ENCODE measurements at regions not wholly inside any gene's neighbourhood (a gene's known extent, or its start where the extent isn't known, plus 50 kb on each side); places are given as distances from the start of the nearest gene placed in this dataset.

DNA sequence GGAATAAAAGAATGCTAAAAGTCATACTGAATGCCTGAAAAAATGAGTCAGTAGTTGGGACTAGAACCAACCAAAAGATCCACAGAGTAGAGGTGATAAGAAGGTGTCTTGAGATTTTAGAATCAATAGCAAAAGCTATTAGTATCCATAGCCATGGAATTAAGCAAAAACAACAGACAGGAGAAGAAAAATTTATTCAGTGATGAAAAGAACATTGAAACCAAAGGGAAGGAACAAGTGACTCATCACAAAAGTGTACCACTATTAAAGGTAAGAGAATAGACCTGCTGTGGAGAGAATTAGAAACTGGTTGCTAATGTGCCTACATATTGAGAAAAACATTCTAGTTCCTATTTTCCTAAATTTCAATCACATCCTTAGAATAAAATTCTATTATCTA is 182.0 kb upstream of the NEIL3 start:
- Histone ChIP-seq H3K36me3 (ENCODE audit: control insufficient read depth, insufficient read depth, low read length) (no peaks in the 10 kb centered on the region), H3K9me3 (ENCODE audit: control insufficient read depth, insufficient read depth, low read length) (peaks cover 10% of the 10 kb centered on the region), H3K4me1 (ENCODE audit: control insufficient read depth, insufficient read depth, low read length) (no peaks in the 10 kb centered on the region), H3K27me3 (ENCODE audit: control insufficient read depth, insufficient read depth, low read length) (no peaks in the 10 kb centered on the region), H3K4me3 (ENCODE audit: low read length) (no peak overlapping the region), H3K27ac (ENCODE audit: low read length) (no peak overlapping the region)
- Mint-ChIP-seq H3K27me3 (ENCODE audit: low read depth in 2 of 2) (no peaks in the 10 kb centered on the region), H3K4me3 (no peak overlapping the region), H3K9me3 (peaks cover 21 to 22% of the 10 kb centered on the region in 2 donors), H3K36me3 (peaks cover 7% of the 10 kb centered on the region), H3K4me1 (no peaks in the 10 kb centered on the region), H3K27ac (no peak overlapping the region)
- DNase-seq, result no peak
- TF ChIP-seq, protein P1, sequence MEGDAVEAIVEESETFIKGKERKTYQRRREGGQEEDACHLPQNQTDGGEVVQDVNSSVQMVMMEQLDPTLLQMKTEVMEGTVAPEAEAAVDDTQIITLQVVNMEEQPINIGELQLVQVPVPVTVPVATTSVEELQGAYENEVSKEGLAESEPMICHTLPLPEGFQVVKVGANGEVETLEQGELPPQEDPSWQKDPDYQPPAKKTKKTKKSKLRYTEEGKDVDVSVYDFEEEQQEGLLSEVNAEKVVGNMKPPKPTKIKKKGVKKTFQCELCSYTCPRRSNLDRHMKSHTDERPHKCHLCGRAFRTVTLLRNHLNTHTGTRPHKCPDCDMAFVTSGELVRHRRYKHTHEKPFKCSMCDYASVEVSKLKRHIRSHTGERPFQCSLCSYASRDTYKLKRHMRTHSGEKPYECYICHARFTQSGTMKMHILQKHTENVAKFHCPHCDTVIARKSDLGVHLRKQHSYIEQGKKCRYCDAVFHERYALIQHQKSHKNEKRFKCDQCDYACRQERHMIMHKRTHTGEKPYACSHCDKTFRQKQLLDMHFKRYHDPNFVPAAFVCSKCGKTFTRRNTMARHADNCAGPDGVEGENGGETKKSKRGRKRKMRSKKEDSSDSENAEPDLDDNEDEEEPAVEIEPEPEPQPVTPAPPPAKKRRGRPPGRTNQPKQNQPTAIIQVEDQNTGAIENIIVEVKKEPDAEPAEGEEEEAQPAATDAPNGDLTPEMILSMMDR (IDR thresholded peaks at IDR 0.05), result no peak
- no peak for ATAC-seq
- intact Hi-C loops (cut with micrococcal nuclease), result no loop called here

DNA sequence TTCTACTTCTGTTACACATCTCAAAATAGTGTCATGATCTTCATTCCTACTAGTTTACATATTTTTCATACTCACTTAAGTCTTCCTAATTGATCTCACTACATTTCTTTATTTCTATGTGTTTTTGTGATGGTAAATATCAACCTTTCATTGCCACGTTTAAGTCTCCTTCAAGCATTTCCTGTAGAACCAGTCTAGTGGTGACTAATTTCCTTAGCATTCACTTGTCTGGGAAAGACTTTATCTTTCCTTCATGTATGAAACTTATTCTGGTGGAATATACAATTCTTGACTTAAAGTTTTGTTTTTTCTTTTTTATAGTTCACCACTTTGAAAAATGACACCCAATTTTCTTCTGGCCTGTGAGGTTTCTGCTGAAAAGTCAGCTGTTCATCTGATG is 181.4 kb upstream of the NEIL3 start:
- no peaks in the 10 kb centered on the region for H3K4me1 Mint-ChIP-seq
- Histone ChIP-seq H3K27me3 (ENCODE audit: control insufficient read depth, insufficient read depth, low read length) (no peaks in the 10 kb centered on the region), H3K4me1 (ENCODE audit: control insufficient read depth, insufficient read depth, low read length) (no peaks in the 10 kb centered on the region), H3K36me3 (ENCODE audit: control insufficient read depth, insufficient read depth, low read length) (no peaks in the 10 kb centered on the region), H3K9me3 (ENCODE audit: control insufficient read depth, insufficient read depth, low read length) (peaks cover 10% of the 10 kb centered on the region), H3K4me3 (ENCODE audit: low read length) (no peak overlapping the region), H3K27ac (ENCODE audit: low read length) (no peak overlapping the region)
- H3K27ac Mint-ChIP-seq, result no peak overlapping the region
- WGBS (ENCODE audit: insufficient coverage), result no CpG with 5 or more reads among the region's 1 CpG
- intact Hi-C loops (cut with micrococcal nuclease), result no loop called here
- no peak for DNase-seq
- TF ChIP-seq, protein P1 (IDR thresholded peaks at IDR 0.05), result no peak
- peaks cover 7% of the 10 kb centered on the region for H3K36me3 Mint-ChIP-seq
- H3K4me3 Mint-ChIP-seq, result no peak overlapping the region
- no peak for ATAC-seq
- H3K27me3 Mint-ChIP-seq (ENCODE audit: low read depth in 2 of 2), result no peaks in the 10 kb centered on the region
- H3K9me3 Mint-ChIP-seq, result peaks cover 21 to 22% of the 10 kb centered on the region in 2 donors

DNA sequence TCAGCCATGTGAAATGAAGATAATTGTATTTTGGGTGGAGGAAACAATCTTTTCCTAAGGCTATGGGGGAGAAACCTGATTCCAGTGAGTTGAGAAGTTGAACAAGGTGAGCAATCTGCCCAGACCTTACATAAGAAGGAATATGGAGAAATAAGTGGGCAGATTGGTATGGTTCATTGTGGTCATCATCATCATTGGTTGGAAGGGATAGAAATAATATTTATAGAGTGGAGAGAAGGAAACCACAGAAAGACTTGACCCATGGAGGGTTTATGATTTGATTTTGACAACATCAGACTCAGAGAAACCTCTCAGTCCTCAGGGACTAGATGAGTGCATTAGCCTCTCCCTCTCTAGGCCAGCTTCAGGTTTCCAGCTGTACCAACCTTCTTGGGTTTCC is 177.9 kb upstream of the NEIL3 start:
- peaks cover 21 to 23% of the 10 kb centered on the region in 2 donors for H3K9me3 Mint-ChIP-seq
- H3K36me3 Mint-ChIP-seq, result peaks cover 7% of the 10 kb centered on the region
- TF ChIP-seq, protein P1 (IDR thresholded peaks at IDR 0.05), result no peak
- Histone ChIP-seq H3K27ac (ENCODE audit: low read length) (no peak overlapping the region), H3K36me3 (ENCODE audit: control insufficient read depth, insufficient read depth, low read length) (no peaks in the 10 kb centered on the region), H3K4me1 (ENCODE audit: control insufficient read depth, insufficient read depth, low read length) (no peaks in the 10 kb centered on the region), H3K4me3 (ENCODE audit: low read length) (no peak overlapping the region), H3K9me3 (ENCODE audit: control insufficient read depth, insufficient read depth, low read length) (peaks cover 10% of the 10 kb centered on the region), H3K27me3 (ENCODE audit: control insufficient read depth, insufficient read depth, low read length) (no peaks in the 10 kb centered on the region)
- DNase-seq (no peak), ATAC-seq (no peak)
- H3K4me1 Mint-ChIP-seq, result no peaks in the 10 kb centered on the region
- no peak overlapping the region for H3K4me3 Mint-ChIP-seq
- H3K27ac Mint-ChIP-seq, result no peak overlapping the region
- intact Hi-C loops (cut with micrococcal nuclease), result no loop called here
- no peaks in the 10 kb centered on the region for H3K27me3 Mint-ChIP-seq (ENCODE audit: low read depth in 2 of 2)

DNA sequence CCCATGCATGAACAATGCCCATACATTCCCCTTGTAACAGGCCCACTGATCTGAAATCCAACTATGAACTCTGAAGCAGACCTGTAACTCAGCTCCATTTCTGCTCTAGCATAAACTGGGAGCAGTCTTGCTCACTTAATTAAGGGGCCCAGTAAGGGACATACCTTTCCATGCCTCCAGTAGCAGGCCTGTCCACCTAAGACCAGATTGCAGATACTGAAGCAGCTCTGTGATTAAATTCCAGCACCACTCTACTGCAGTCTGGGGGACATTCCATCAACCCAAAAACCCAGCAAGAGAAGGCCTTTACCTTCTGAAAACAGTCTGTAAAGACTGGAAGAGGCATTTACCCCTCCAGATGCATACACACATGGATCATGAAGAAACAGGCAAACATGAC is 162.0 kb upstream of the NEIL3 start:
- H3K4me3 ChIP-seq (ENCODE audit: low read length), result no peak overlapping the region
- TF ChIP-seq, protein P1 (IDR thresholded peaks at IDR 0.05), result no peak

More for the DNA sequence above, 162.0 kb upstream of the NEIL3 start:
- Histone ChIP-seq H3K9me3 (ENCODE audit: control insufficient read depth, insufficient read depth, low read length) (no peaks in the 10 kb centered on the region), H3K27me3 (ENCODE audit: control insufficient read depth, insufficient read depth, low read length) (no peaks in the 10 kb centered on the region), H3K27ac (ENCODE audit: low read length) (no peak overlapping the region), H3K4me1 (ENCODE audit: control insufficient read depth, insufficient read depth, low read length) (no peaks in the 10 kb centered on the region), H3K36me3 (ENCODE audit: control insufficient read depth, insufficient read depth, low read length) (no peaks in the 10 kb centered on the region)
- ATAC-seq, result no peak
- H3K36me3 Mint-ChIP-seq, result no peaks in the 10 kb centered on the region
- H3K4me3 Mint-ChIP-seq, result no peak overlapping the region
- intact Hi-C loops (cut with micrococcal nuclease), result no loop called here
- no peak overlapping the region for H3K27ac Mint-ChIP-seq
- no peak for DNase-seq
- H3K4me1 Mint-ChIP-seq, result no peaks in the 10 kb centered on the region
- H3K27me3 Mint-ChIP-seq (ENCODE audit: low read depth in 2 of 2), result no peaks in the 10 kb centered on the region
- peaks cover 12 to 13% of the 10 kb centered on the region in 2 donors for H3K9me3 Mint-ChIP-seq

Data from natural killer cell (primary cell).